GM19240 (cell line): ENCODE measurements at regions not wholly inside any gene's neighbourhood (a gene's known extent, or its start where the extent isn't known, plus 50 kb on each side); places are given as distances from the start of the nearest gene placed in this dataset.
"Not testable (repeated sequence)": the region's sequence is repeated elsewhere in the genome, so short reads cannot be mapped to it uniquely, and the experiment has no call there.

Experiments used
- DNase-seq: peaks from one replicate; pipeline ENCODE4 v3.0.0; 2011; ENCODE audit warnings: low spot score; ENCODE audit not compliant: insufficient read length

GRCh38 chr11:29628609-29629008, 388.2 kb downstream of the KCNA4 start:
- no peak for DNase-seq

DNA sequence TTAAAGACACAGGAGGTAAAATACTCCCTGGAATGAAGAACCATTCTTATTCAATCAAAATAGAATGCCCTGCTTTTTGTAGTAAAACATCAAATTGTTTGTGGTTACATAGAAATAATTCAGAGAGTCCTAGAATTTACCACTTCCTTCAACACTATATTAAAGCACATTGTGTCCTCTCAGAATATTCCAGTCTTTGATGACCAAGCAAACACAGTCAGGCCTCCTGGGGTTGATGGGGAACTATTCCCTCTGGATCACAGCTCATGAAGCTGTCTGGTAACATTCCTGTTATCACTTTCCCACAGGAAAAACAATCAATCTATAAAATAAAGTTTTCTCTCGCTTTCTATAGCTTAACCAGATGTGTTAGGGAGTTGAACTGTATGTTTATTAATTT, 389.3 kb downstream of the KCNA4 start:
- no peak for DNase-seq

DNA sequence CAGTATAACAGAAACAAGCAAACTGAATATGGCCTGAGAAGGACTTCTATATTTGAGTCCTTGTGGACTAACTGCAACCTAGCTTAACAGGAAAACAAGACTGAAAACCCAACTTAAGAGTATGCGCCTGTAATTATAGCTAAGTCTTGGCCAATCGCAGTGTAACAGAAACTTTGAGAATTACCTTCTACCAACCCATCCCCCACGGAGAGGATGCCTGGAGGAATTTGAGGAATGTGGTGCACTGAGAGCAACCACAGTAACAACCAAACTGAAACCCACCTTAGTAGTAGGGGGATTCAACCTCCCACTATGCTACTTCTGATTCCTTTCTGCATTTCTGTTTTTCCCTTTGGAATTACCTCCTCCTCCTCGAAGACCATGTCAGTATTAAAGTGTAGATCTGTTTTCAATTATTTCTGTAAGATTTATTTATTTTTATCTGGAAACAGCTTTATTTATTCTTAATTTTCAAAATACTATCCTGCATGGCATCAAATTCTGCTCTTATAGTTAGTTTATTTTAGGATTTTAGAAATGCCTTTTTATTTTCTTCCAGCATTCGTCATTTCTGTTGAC, 393.6 kb downstream of the KCNA4 start:
- DNase-seq, result no peak

- DNase-seq, result no peak
Measured at GRCh38 chr11:29616611-29617010, 400.2 kb downstream of the KCNA4 start.

DNA sequence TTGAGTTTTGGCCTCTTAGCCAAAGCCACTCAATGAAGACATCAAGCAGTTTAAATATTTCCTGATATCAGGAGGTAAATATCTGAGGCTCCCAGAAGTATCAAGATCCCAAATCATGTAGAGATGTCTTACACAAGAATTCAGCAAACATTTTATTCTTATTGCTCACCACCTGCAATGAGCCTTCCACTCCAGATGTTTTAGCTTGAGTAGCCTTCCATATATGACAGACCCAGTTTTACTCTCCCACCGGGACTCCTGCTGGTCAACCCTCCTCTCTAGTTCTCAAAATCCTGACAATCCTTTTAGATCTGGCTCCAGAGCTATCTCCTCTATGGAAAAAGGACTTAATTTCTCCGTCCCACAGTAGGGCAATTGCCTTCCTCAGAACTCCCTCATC, 404.4 kb downstream of the KCNA4 start:
- DNase-seq, result no peak

GRCh38 chr11:29606330-29607031, 410.3 kb downstream of the KCNA4 start:
- DNase-seq, result no peak

- not testable (repeated sequence) for DNase-seq
Measured at GRCh38 chr11:29600151-29600575, 416.7 kb downstream of the KCNA4 start.

DNA sequence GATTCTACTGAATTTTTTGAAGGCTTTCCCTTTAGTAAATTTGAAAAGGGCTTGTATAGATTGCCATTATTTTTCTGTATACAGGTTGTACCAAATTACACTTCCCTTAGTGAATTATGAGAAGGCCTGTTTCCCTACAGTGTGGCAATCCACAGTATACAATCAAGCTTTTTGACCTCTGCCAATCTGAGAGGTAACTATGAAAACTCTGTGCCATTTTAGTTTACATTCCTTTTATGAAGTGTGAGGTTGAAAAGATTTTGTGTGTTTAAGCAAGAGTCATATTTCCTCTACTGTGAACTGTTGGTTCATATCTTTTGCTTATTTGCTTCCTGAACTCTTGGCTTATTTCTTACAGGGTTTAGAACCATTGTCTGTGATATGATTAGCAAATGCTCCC, 432.5 kb downstream of the KCNA4 start:
- no peak for DNase-seq

DNA sequence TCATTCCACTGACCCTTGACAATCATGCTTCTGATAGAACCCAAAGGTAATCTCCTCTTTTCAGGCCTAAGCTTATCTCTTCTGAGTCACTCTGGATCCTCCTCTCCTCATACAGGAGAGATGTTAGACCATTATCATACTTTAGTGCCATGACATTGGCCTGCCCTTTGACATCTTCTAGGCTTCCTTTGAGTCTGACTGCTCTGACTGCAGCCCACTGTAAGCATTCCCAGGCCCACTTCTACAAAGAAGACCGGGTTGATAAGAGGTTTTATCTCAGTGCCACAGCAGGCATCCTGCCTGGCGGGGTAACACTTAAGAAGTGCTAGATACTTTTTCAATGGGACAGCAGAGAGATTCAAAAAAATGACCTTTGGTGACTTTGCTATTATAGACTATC, 438.0 kb downstream of the KCNA4 start:
- DNase-seq, result no peak

GRCh38 chr11:29564486-29564885, 452.3 kb downstream of the KCNA4 start:
- no peak for DNase-seq

DNA sequence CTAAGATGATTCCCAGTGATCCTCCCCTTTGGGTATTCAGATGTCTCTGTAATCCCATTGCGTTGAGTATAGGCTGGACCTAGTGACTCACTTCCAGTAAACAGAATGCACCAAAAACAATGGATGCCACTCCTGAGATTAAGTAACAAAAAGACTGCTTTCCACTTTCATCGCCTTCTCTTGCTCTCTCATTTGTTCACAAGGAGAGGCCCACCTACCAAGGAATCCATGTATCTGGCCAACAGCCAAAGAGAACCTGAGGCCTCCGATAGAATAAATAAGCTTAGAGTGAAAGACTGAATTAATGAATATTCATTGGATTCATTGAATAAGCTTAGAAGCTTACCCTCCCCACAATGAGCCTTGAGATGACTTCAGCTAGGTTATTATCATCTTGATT, 454.6 kb downstream of the KCNA4 start:
- DNase-seq, result no peak

- no peak for DNase-seq
Measured at GRCh38 chr11:29553990-29554389, 462.8 kb downstream of the KCNA4 start.

DNA sequence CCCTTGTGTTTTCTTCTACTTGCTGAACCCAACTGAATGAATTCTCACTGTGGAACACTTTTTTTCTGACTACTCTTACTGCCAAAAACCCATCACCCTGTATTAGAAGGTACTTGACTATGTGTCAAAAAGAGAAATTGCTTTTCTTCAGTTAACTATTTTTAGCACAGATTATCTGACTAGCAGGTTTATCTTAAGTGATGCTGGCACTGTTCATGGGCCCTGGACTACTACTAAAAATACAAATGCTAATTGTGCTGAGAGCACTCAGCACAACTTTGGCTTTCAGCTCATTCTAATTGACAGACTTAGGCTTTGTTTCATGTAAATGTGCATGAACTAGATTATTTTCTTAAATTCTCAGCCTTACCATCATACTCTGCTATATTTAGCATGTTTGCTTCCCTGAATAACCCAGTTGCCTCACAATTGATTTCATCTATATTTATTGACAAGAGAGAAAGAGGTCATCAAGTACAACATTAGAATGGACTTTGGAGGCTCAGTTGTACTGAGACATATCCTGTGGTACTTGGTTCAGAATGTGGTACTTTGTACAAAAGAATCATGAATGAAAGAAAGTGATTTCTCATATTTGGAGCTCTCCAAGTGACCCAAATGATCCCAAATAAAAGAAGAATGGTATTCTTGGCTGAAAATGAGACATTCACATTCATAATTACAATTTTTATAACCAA, 478.3 kb downstream of the KCNA4 start:
- DNase-seq, result no peak

DNA sequence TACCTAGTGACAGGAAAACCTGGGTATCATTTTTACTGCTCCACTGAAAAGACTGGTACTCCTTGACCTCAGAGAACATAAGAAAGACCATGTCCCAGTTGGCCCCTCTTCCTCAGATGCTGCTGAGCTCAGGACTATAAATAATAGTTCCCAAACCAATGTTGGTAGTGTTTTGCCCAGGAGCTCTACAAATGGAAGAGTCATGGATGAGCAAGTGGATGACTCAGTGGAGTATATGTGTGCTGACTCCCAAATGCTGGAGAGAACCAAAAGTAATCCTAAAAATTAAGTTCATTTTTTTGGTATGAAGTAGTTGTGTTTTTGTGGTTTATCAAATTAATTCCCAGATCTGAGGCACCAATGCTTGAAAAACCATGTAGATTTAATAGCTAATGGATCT, 482.0 kb downstream of the KCNA4 start:
- DNase-seq, result no peak

DNA sequence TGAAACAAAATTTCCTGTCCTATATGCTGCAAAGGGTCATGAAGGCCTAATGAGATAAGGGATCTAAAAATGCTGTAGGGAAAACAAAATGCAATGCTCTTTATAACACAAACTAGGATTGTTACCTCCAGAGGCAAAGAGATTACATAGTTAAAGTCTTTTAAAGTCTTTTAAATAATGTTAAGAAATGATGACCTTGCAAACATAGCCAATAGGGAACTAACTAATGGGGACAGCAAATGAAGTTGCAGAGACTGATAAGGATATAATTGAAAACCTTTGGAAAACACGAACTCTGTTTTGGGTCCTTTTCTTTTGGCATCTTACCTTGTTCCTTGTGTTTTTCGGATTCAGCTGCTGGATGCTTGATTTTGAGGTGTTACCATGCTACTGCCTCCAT, 485.9 kb downstream of the KCNA4 start:
- no peak for DNase-seq

DNA sequence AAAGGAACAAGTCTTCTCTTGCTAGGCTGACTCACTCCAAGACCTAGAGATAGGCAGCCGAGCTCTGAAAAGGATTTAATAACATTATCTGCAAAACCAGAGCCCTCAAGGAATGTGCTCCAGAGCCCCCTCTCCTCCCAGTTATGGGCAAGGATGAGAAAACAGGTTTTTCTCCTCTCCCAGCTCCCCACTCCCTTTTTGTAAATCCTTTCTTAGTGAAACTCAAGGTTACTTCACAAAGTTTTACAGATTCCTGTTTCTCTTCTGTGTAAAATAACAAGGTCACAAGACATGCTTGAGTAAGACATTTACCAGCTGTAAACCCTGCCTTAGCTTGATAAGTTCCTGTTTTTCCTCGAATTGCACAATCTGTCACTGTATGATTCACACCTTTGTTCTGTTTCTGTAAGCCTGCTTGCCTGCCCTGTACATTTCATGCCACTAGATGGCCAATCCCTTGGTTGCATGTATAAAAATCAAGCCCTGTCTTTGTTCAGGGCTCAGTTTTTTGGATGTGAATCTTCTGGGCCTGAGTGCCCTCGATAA, 489.4 kb downstream of the KCNA4 start:
- no peak for DNase-seq

DNA sequence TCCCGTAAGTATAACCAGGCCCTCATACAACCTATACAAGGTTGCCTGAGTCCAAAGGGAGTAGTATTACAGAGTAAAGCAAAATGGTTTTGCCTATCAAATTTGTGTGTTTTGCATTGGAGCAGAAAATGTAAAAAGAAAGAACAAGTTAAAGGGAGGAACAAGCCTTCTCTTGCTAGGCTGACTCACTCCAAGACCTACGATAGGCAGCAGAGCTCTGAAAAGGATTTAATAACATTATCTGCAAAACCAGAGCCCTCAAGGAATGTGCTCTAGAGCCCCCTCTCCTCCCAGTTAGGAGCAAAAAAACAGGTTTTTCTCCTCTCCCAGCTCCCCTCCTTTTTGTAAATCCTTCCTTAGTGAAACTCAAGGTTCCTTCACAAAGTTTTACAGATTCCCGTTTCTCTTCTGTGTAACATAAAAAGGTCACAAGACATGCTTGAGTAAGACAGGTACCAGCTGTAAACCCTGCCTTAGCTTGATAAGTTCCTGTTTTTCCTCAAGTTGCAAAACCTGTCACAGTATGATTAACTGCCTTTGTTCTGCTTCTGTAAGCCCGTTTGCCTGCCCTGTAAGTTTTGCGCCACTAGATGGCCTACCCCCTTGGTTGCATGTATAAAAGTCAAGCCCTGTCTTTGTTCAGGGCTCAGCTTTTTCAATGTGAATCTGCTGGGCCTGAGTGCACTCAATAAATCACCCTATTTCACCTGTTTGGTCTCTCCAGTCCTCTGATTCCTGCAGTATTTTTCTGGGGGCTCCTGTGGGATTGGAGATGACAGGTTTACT, 498.2 kb downstream of the KCNA4 start:
- no peak for DNase-seq

DNA sequence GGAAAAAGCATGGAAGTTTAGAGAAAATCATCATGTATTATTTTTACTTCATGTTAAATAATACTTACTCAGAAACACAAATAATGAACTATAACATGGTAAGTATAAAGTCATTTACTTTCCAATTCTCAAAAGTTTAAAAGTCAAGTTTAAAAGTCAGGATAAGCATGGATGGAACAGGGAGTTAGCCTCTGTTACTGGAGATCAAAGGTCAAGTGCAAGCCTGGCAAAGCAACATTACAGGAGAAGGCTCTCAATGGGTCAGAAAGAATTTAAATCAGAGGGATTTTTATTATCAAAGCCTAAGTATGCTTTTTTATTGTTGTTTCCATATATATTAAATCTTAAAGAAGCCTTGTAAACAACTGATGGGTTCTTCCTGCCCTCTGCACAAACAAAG, 505.4 kb downstream of the KCNA4 start:
- DNase-seq, result no peak

- no peak for DNase-seq
Measured at GRCh38 chr11:29507376-29507775, 509.5 kb downstream of the KCNA4 start.

GRCh38 chr11:29495676-29496075, 521.2 kb downstream of the KCNA4 start:
- no peak for DNase-seq

DNA sequence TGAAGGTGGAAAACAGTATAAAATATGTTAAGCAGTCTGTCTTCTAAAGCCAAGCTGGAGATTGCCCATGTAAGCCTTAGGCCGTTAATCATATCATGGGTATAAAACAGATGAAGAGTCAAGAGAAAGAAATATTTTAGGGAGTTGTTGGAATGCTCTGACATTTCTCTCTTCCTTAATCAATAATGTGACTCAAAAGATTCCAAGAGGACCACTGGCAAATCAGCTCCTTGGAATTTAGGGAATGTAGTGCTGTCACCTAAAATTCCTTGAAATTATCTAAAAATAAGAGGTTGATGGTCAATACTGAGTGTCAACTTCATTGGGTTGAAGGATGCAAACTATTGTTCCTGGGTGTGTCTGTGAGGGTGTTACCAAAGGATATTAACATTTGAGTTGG, 525.9 kb downstream of the KCNA4 start:
- DNase-seq, result no peak

GRCh38 chr11:29486301-29486700, 530.5 kb downstream of the KCNA4 start:
- DNase-seq, result no peak
